ENCODE measurements at regions not wholly inside any gene's neighbourhood (a gene's known extent, or its start where the extent isn't known, plus 50 kb on each side); places are given as distances from the start of the nearest gene placed in this dataset.

DNA sequence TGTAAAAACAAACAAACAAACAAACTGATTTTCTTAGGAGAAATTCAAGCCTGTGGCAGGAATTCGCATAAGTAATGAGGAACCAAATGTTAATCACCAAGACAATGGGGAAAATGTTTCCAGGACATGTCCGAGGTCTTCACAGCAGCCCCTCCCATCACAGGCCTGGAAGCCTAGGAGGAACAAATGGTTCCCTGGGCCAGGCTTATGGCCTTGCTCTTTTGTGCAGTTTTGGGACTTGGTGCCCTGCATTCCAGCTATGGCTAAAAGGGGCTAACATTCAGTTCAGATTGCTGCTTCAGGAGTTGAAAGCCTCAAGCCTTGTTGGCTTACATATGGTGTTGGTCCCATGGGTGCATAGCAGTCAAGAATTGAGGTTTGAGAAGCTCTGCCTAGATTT, 1372.7 kb upstream of the CITED2 start:
- DNase-seq, result no peak
- Histone ChIP-seq H3K9ac (ENCODE audit: low read length) (no peak overlapping the region), H4K8ac (ENCODE audit: low read length) (no peak overlapping the region), H3K4me3 (ENCODE audit: insufficient read depth in 1 of 2, low read depth in 1 of 2, low read length in 2 of 2) (no peak overlapping the region), H2BK15ac (ENCODE audit: low read depth, poor library complexity, severe bottlenecking) (no peak overlapping the region), H3K4me2 (ENCODE audit: low read length, poor library complexity, severe bottlenecking) (no peak overlapping the region), H3K27ac (ENCODE audit: low read length, poor library complexity, severe bottlenecking) (no peak overlapping the region), H2BK5ac (ENCODE audit: low read depth, low read length, poor library complexity, severe bottlenecking) (no peak overlapping the region), H2BK120ac (ENCODE audit: low read depth, low read length) (no peak overlapping the region), H3K79me1 (replicated peaks; ENCODE audit: low read length, poor library complexity, severe bottlenecking) (no peaks in the 10 kb centered on the region), H3K36me3 (ENCODE audit: control insufficient read depth in 1 of 2, insufficient read depth in 2 of 2, low read depth in 1 of 2, low read length in 2 of 2) (no peaks in the 10 kb centered on the region), H3K4me1 (ENCODE audit: control insufficient read depth, insufficient read depth, low read depth, low read length) (no peaks in the 10 kb centered on the region), H3K4ac (ENCODE audit: low read depth in 1 of 2, low read length in 2 of 2) (no peak overlapping the region), H3K14ac (ENCODE audit: low read length in 2 of 2) (no peak overlapping the region), H2AFZ (ENCODE audit: low read depth, low read length) (no peak overlapping the region), H3K9me3 (ENCODE audit: control insufficient read depth, low read length) (peaks cover 16% of the 10 kb centered on the region), H3K27me3 (ENCODE audit: control insufficient read depth in 1 of 2, insufficient read depth in 1 of 2, low read length in 2 of 2) (no peaks in the 10 kb centered on the region), H3K18ac (ENCODE audit: low read depth in 1 of 2, low read length in 2 of 2) (no peak overlapping the region), H2BK12ac (ENCODE audit: low read length in 2 of 2) (no peak overlapping the region), H3K23ac (ENCODE audit: low read length in 2 of 2) (no peak overlapping the region), H4K91ac (ENCODE audit: low read length) (no peak overlapping the region), H2AK5ac (ENCODE audit: low read length, severe bottlenecking) (no peak overlapping the region)
- WGBS, result 93% methylated on average over 2 of the region's 2 CpGs

DNA sequence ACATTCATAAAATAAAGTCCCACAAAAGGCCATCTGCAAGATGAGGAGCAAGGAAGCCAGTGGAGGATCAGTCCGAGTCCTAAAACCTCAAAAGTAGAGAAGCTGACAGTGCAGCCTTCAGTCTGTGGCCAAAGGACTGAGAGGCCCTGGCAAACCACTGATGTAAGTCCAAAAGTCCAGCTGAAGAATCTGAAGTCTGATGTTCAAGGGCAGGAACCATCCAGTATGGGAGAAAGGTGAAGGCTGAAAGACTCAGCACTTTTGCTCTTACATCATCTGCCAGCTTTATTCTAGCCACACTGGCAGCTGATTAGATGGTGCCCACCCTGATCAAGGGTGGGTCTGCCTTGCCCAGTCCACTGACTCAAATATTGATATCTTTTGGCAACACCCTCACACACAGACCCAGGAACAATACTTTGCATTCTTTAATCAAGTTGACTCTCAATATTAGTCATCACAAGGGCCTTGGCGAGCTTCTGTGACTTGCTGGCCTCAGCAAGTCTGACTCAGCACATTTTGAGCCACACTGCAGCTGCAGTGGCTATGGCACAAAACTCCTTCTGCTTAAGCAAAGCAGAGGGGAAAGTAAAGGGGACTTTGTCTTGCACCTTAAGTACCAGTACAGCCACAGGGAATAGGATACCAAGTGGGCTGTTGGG, 1370.3 kb upstream of the CITED2 start:
- Histone ChIP-seq H3K27me3 (ENCODE audit: control insufficient read depth in 1 of 2, insufficient read depth in 1 of 2, low read length in 2 of 2) (no peaks in the 10 kb centered on the region), H3K4me3 (ENCODE audit: insufficient read depth in 1 of 2, low read depth in 1 of 2, low read length in 2 of 2) (no peak overlapping the region), H3K4me2 (ENCODE audit: low read length, poor library complexity, severe bottlenecking) (no peak overlapping the region), H2BK15ac (ENCODE audit: low read depth, poor library complexity, severe bottlenecking) (no peak overlapping the region), H4K8ac (ENCODE audit: low read length) (peak overlapping the region; percentile 57), H2AK5ac (ENCODE audit: low read length, severe bottlenecking) (no peak overlapping the region), H3K18ac (ENCODE audit: low read depth in 1 of 2, low read length in 2 of 2) (peak overlapping the region in 1 of 2 experiments; percentile 1), H4K91ac (ENCODE audit: low read length) (peak overlapping the region; percentile 65), H3K23ac (ENCODE audit: low read length in 2 of 2) (no peak overlapping the region), H3K4ac (ENCODE audit: low read depth in 1 of 2, low read length in 2 of 2) (no peak overlapping the region), H3K9ac (ENCODE audit: low read length) (no peak overlapping the region), H3K9me3 (ENCODE audit: control insufficient read depth, low read length) (peaks cover 16% of the 10 kb centered on the region), H3K79me1 (replicated peaks; ENCODE audit: low read length, poor library complexity, severe bottlenecking) (no peaks in the 10 kb centered on the region), H2AFZ (ENCODE audit: low read depth, low read length) (no peak overlapping the region), H3K36me3 (ENCODE audit: control insufficient read depth in 1 of 2, insufficient read depth in 2 of 2, low read depth in 1 of 2, low read length in 2 of 2) (no peaks in the 10 kb centered on the region), H3K4me1 (ENCODE audit: control insufficient read depth, insufficient read depth, low read depth, low read length) (no peaks in the 10 kb centered on the region), H2BK120ac (ENCODE audit: low read depth, low read length) (no peak overlapping the region), H3K27ac (ENCODE audit: low read length, poor library complexity, severe bottlenecking) (no peak overlapping the region), H2BK12ac (ENCODE audit: low read length in 2 of 2) (no peak overlapping the region), H3K14ac (ENCODE audit: low read length in 2 of 2) (no peak overlapping the region), H2BK5ac (ENCODE audit: low read depth, low read length, poor library complexity, severe bottlenecking) (no peak overlapping the region)
- 65% methylated on average over 2 of the region's 2 CpGs for WGBS
- peak; percentile 32 for DNase-seq

GRCh38 chr6:140736231-140736630, 1361.8 kb upstream of the CITED2 start:
- no peak overlapping the region for H3K4me3 ChIP-seq (ENCODE audit: insufficient read depth in 1 of 2, low read depth in 1 of 2, low read length in 2 of 2)
- no peak overlapping the region for H2AFZ ChIP-seq (ENCODE audit: low read depth, low read length)
- H3K36me3 ChIP-seq (ENCODE audit: control insufficient read depth in 1 of 2, insufficient read depth in 2 of 2, low read depth in 1 of 2, low read length in 2 of 2), result no peaks in the 10 kb centered on the region
- H4K91ac ChIP-seq (ENCODE audit: low read length), result no peak overlapping the region
- no peak overlapping the region for H3K27ac ChIP-seq (ENCODE audit: low read length, poor library complexity, severe bottlenecking)
- no peak overlapping the region for H3K18ac ChIP-seq (ENCODE audit: low read depth in 1 of 2, low read length in 2 of 2)
- no peak overlapping the region for H2BK5ac ChIP-seq (ENCODE audit: low read depth, low read length, poor library complexity, severe bottlenecking)
- H3K4me1 ChIP-seq (ENCODE audit: control insufficient read depth, insufficient read depth, low read depth, low read length), result no peaks in the 10 kb centered on the region
- H2BK120ac ChIP-seq (ENCODE audit: low read depth, low read length), result no peak overlapping the region
- no peak overlapping the region for H3K23ac ChIP-seq (ENCODE audit: low read length in 2 of 2)
- H2BK15ac ChIP-seq (ENCODE audit: low read depth, poor library complexity, severe bottlenecking), result no peak overlapping the region
- H3K14ac ChIP-seq (ENCODE audit: low read length in 2 of 2), result no peak overlapping the region
- DNase-seq, result no peak
- H2BK12ac ChIP-seq (ENCODE audit: low read length in 2 of 2), result no peak overlapping the region
- H3K79me1 ChIP-seq (replicated peaks; ENCODE audit: low read length, poor library complexity, severe bottlenecking), result no peaks in the 10 kb centered on the region
- no peak overlapping the region for H3K4ac ChIP-seq (ENCODE audit: low read depth in 1 of 2, low read length in 2 of 2)
- no peaks in the 10 kb centered on the region for H3K9me3 ChIP-seq (ENCODE audit: control insufficient read depth, low read length)
- H2AK5ac ChIP-seq (ENCODE audit: low read length, severe bottlenecking), result no peak overlapping the region
- H3K4me2 ChIP-seq (ENCODE audit: low read length, poor library complexity, severe bottlenecking), result no peak overlapping the region
- H3K9ac ChIP-seq (ENCODE audit: low read length), result no peak overlapping the region
- H3K27me3 ChIP-seq (ENCODE audit: control insufficient read depth in 1 of 2, insufficient read depth in 1 of 2, low read length in 2 of 2), result no peaks in the 10 kb centered on the region
- no peak overlapping the region for H4K8ac ChIP-seq (ENCODE audit: low read length)

DNA sequence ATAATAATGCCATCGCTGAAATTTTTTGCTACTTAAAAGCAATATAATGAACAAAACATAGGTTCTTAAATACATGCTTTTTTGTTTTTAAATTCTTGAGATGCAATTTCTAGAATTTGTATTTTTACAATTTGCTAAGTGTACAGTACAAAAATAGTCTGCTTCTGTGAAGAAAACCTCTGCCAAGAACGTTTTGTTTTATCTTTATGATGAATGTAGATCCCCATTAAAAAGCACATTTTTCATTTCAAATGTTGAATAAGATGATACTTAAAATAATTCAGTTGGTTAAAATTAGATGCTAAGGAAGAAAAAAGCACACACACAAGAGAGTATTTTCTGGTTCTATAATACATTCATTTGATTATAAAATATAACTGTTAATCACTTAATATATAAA, 1358.5 kb upstream of the CITED2 start:
- Histone ChIP-seq H3K36me3 (ENCODE audit: control insufficient read depth in 1 of 2, insufficient read depth in 2 of 2, low read depth in 1 of 2, low read length in 2 of 2) (no peaks in the 10 kb centered on the region), H2BK120ac (ENCODE audit: low read depth, low read length) (no peak overlapping the region), H3K14ac (ENCODE audit: low read length in 2 of 2) (no peak overlapping the region), H3K79me1 (replicated peaks; ENCODE audit: low read length, poor library complexity, severe bottlenecking) (no peaks in the 10 kb centered on the region), H3K23ac (ENCODE audit: low read length in 2 of 2) (no peak overlapping the region), H3K4me3 (ENCODE audit: insufficient read depth in 1 of 2, low read depth in 1 of 2, low read length in 2 of 2) (no peak overlapping the region), H3K27me3 (ENCODE audit: control insufficient read depth in 1 of 2, insufficient read depth in 1 of 2, low read length in 2 of 2) (no peaks in the 10 kb centered on the region), H3K9ac (ENCODE audit: low read length) (no peak overlapping the region), H4K91ac (ENCODE audit: low read length) (no peak overlapping the region), H2AK5ac (ENCODE audit: low read length, severe bottlenecking) (no peak overlapping the region), H2BK5ac (ENCODE audit: low read depth, low read length, poor library complexity, severe bottlenecking) (no peak overlapping the region), H4K8ac (ENCODE audit: low read length) (no peak overlapping the region), H3K4me2 (ENCODE audit: low read length, poor library complexity, severe bottlenecking) (no peak overlapping the region), H2BK12ac (ENCODE audit: low read length in 2 of 2) (no peak overlapping the region), H2BK15ac (ENCODE audit: low read depth, poor library complexity, severe bottlenecking) (no peak overlapping the region), H3K18ac (ENCODE audit: low read depth in 1 of 2, low read length in 2 of 2) (no peak overlapping the region), H3K4ac (ENCODE audit: low read depth in 1 of 2, low read length in 2 of 2) (no peak overlapping the region), H3K27ac (ENCODE audit: low read length, poor library complexity, severe bottlenecking) (no peak overlapping the region), H3K9me3 (ENCODE audit: control insufficient read depth, low read length) (no peaks in the 10 kb centered on the region), H3K4me1 (ENCODE audit: control insufficient read depth, insufficient read depth, low read depth, low read length) (no peaks in the 10 kb centered on the region), H2AFZ (ENCODE audit: low read depth, low read length) (no peak overlapping the region)
- no CpG with 5 or more reads among the region's 2 CpGs for WGBS
- DNase-seq, result no peak
